ENCODE measurements at regions not wholly inside any gene's neighbourhood (a gene's known extent, or its start where the extent isn't known, plus 50 kb on each side); places are given as distances from the start of the nearest gene placed in this dataset.

DNA sequence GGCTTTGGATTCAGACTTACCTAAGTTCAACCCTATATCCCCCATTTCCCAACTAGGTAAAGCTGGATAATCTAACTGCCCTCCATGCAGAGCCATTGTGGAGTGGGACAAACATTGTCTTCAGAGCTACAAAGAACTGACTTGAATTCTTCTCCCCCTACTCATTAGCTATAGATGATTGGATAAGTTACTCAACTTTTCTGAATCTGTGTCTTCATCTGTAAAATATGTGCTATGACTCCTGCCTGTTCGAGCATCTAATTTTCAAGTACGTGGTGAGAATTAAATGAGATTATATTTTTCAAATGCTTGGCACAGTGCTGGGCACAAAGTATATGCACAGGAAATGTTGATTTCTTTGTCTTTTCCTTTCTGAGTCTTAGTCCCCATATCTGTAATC lies 240.3 kb upstream of the TCF21 start:
- Histone ChIP-seq H3K4me3 (no peak overlapping the region), H3K4me2 (no peak overlapping the region), H3K27ac (peak overlapping the region in 1 of 2 experiments; percentile 89; a peak in 4 of 6 replicates), H3K4me1 (peaks cover 32% of the 10 kb centered on the region), H3K9me3 (peaks cover 6% of the 10 kb centered on the region; the same call in 1 of the 3 replicates)
- TF ChIP-seq KDM5A (IDR thresholded peaks at IDR 0.05), result no peak
- TF ChIP-seq SREBF2 (IDR thresholded peaks at IDR 0.05), result no peak
- TF ChIP-seq, protein P1, sequence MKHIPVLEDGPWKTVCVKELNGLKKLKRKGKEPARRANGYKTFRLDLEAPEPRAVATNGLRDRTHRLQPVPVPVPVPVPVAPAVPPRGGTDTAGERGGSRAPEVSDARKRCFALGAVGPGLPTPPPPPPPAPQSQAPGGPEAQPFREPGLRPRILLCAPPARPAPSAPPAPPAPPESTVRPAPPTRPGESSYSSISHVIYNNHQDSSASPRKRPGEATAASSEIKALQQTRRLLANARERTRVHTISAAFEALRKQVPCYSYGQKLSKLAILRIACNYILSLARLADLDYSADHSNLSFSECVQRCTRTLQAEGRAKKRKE (CRISPR knock-in tag; IDR thresholded peaks at IDR 0.05; ENCODE audit: low read depth), result no peak
- TF ChIP-seq HDAC2 (IDR thresholded peaks at IDR 0.05), result no peak
- TF ChIP-seq TP53 (CRISPR knock-in tag; IDR thresholded peaks at IDR 0.05), result no peak
- no peak for TF ChIP-seq RFX5 (IDR thresholded peaks at IDR 0.05)
- TF ChIP-seq, protein P2, sequence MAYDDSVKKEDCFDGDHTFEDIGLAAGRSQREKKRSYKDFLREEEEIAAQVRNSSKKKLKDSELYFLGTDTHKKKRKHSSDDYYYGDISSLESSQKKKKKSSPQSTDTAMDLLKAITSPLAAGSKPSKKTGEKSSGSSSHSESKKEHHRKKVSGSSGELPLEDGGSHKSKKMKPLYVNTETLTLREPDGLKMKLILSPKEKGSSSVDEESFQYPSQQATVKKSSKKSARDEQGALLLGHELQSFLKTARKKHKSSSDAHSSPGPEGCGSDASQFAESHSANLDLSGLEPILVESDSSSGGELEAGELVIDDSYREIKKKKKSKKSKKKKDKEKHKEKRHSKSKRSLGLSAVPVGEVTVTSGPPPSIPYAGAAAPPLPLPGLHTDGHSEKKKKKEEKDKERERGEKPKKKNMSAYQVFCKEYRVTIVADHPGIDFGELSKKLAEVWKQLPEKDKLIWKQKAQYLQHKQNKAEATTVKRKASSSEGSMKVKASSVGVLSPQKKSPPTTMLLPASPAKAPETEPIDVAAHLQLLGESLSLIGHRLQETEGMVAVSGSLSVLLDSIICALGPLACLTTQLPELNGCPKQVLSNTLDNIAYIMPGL (CRISPR knock-in tag; IDR thresholded peaks at IDR 0.05; ENCODE audit: borderline replicate concordance), result no peak
- TF ChIP-seq POLR2A (IDR thresholded peaks at IDR 0.05; ENCODE audit: low read length), result no peak
- no peak for TF ChIP-seq MYC (IDR thresholded peaks at IDR 0.05; ENCODE audit: borderline replicate concordance, low read length)
- TF ChIP-seq, protein P3, sequence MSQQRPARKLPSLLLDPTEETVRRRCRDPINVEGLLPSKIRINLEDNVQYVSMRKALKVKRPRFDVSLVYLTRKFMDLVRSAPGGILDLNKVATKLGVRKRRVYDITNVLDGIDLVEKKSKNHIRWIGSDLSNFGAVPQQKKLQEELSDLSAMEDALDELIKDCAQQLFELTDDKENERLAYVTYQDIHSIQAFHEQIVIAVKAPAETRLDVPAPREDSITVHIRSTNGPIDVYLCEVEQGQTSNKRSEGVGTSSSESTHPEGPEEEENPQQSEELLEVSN (IDR thresholded peaks at IDR 0.05; ENCODE audit: borderline replicate concordance, low read depth), result no peak
- TF ChIP-seq FOSL2 (IDR thresholded peaks at IDR 0.05), result no peak
- TF ChIP-seq FOSL2 (CRISPR knock-in tag; IDR thresholded peaks at IDR 0.05), result no peak
- TF ChIP-seq, protein P4, sequence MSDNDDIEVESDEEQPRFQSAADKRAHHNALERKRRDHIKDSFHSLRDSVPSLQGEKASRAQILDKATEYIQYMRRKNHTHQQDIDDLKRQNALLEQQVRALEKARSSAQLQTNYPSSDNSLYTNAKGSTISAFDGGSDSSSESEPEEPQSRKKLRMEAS (IDR thresholded peaks at IDR 0.05), result no peak
- TF ChIP-seq HOXA7 (CRISPR knock-in tag; IDR thresholded peaks at IDR 0.05), result no peak
- TF ChIP-seq CBX8 (IDR thresholded peaks at IDR 0.05), result no peak
- TF ChIP-seq EHF (CRISPR knock-in tag; IDR thresholded peaks at IDR 0.05), result no peak
- no peak for TF ChIP-seq TFCP2L1 (CRISPR knock-in tag; IDR thresholded peaks at IDR 0.05)
- TF ChIP-seq GATA3 (IDR thresholded peaks at IDR 0.05; ENCODE audit: borderline replicate concordance), result no peak
- TF ChIP-seq, protein P5, sequence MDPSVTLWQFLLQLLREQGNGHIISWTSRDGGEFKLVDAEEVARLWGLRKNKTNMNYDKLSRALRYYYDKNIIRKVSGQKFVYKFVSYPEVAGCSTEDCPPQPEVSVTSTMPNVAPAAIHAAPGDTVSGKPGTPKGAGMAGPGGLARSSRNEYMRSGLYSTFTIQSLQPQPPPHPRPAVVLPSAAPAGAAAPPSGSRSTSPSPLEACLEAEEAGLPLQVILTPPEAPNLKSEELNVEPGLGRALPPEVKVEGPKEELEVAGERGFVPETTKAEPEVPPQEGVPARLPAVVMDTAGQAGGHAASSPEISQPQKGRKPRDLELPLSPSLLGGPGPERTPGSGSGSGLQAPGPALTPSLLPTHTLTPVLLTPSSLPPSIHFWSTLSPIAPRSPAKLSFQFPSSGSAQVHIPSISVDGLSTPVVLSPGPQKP (IDR thresholded peaks at IDR 0.05; ENCODE audit: low read depth, low read length), result no peak
- no peak for TF ChIP-seq JUNB (IDR thresholded peaks at IDR 0.05)
- no peak for TF ChIP-seq RAD21 (conservative IDR thresholded peaks at IDR 0.05 in 1 of 2, IDR thresholded peaks at IDR 0.05 in 1 of 2)
- WGBS (ENCODE audit: missing lambda C conversion rate), result 42% methylated on average over 2 of the region's 2 CpGs
- ChIA-PET POLR2A (no interaction called here), CTCF (no interaction called here)
- no peak for FAIRE-seq
- DNase-seq (ENCODE audit: low read depth in 1 of 2, low spot score in 1 of 2), result no peak
- no peak for ATAC-seq

DNA sequence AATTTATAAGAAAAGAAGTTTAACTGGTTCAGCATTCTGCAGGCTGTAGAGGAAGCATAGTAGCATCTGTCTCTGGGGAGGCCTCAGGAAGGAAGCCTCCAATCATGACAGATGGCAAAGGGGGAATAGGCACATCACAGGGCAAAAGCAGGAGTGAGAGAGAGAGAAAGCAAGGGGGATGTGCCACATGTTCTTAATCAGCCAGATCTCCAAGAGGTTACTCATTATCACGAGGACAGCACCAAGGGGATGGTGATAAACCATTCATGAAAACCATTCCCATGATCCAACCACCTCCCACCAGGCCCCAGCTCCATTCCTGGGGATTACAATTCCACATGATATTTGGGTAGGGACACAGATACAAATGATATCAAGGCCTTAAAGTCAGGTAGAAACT lies 217.5 kb upstream of the TCF21 start:
- Histone ChIP-seq H3K4me3 (no peak overlapping the region), H3K27ac (no peak overlapping the region), H3K4me2 (no peak overlapping the region), H3K9me3 (no peaks in the 10 kb centered on the region), H3K4me1 (no peaks in the 10 kb centered on the region)
- ChIA-PET CTCF (no interaction called here), POLR2A (no interaction called here)
- TF ChIP-seq CHD2 (IDR thresholded peaks at IDR 0.05; ENCODE audit: low read length, partially characterized antibody), result no peak
- TF ChIP-seq CBX2 (IDR thresholded peaks at IDR 0.05; ENCODE audit: borderline replicate concordance, low read depth), result no peak
- no peak for TF ChIP-seq FOSB (CRISPR knock-in tag; IDR thresholded peaks at IDR 0.05)
- no peak for TF ChIP-seq HOXB13 (CRISPR knock-in tag; IDR thresholded peaks at IDR 0.05; ENCODE audit: low read depth)
- TF ChIP-seq, protein P3 (IDR thresholded peaks at IDR 0.05; ENCODE audit: borderline replicate concordance, low read depth), result no peak
- TF ChIP-seq CEBPB (IDR thresholded peaks at IDR 0.05), result no peak
- TF ChIP-seq NPAS2 (CRISPR knock-in tag; IDR thresholded peaks at IDR 0.05; ENCODE audit: borderline replicate concordance), result no peak
- no peak for TF ChIP-seq FOXS1 (CRISPR knock-in tag; IDR thresholded peaks at IDR 0.05)
- no peak for TF ChIP-seq SREBF2 (IDR thresholded peaks at IDR 0.05)
- TF ChIP-seq, protein P6, sequence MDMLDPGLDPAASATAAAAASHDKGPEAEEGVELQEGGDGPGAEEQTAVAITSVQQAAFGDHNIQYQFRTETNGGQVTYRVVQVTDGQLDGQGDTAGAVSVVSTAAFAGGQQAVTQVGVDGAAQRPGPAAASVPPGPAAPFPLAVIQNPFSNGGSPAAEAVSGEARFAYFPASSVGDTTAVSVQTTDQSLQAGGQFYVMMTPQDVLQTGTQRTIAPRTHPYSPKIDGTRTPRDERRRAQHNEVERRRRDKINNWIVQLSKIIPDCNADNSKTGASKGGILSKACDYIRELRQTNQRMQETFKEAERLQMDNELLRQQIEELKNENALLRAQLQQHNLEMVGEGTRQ (IDR thresholded peaks at IDR 0.05), result no peak
- no peak for TF ChIP-seq HDAC2 (IDR thresholded peaks at IDR 0.05)
- no peak for TF ChIP-seq ZC3H11A (IDR thresholded peaks at IDR 0.05)
- no peak for TF ChIP-seq HEYL (CRISPR knock-in tag; IDR thresholded peaks at IDR 0.05)
- no peak for TF ChIP-seq JUNB (IDR thresholded peaks at IDR 0.05)
- WGBS (ENCODE audit: missing lambda C conversion rate), result 78% methylated on average over 1 of the region's 1 CpG
- ATAC-seq, result no peak
- FAIRE-seq, result no peak
- DNase-seq (ENCODE audit: low read depth in 1 of 2, low spot score in 1 of 2), result no peak

Measured in A549 (cell line).